H9 (cell line): ENCODE measurements at regions not wholly inside any gene's neighbourhood (a gene's known extent, or its start where the extent isn't known, plus 50 kb on each side); places are given as distances from the start of the nearest gene placed in this dataset.

Experiments used
- DNase-seq: peaks from one replicate; pipeline ENCODE4 v3.0.0-alpha.2; 2017
- H2AFZ ChIP-seq: one replicate; pipeline ENCODE4 v1.6.1; 2013; ENCODE audit warnings: mild to moderate bottlenecking, low read length, control low read depth, moderate library complexity
- H2AK5ac ChIP-seq: 2 replicates; pipeline ENCODE4 v1.6.1; 2013; ENCODE audit warnings: low read length, control low read depth, mixed read lengths; ENCODE audit not compliant: insufficient read length
- H2BK120ac ChIP-seq: one replicate; pipeline ENCODE4 v1.6.1; 2013; ENCODE audit warnings: low read depth, mild to moderate bottlenecking, low read length, control low read depth, inconsistent platforms; ENCODE audit not compliant: poor library complexity, severe bottlenecking
- H2BK12ac ChIP-seq: 2 replicates; pipeline ENCODE4 v1.6.1; 2013; ENCODE audit warnings: low read length, control low read depth, mixed read lengths, low read depth; ENCODE audit not compliant: insufficient read length
- H2BK15ac ChIP-seq: 2 replicates; pipeline ENCODE4 v1.6.1; 2013; ENCODE audit warnings: low read depth, low read length, control low read depth
- H2BK20ac ChIP-seq: one replicate; pipeline ENCODE4 v1.6.1; 2013; ENCODE audit warnings: low read depth, mild to moderate bottlenecking, low read length, control low read depth, inconsistent platforms; ENCODE audit not compliant: poor library complexity, severe bottlenecking
- H2BK5ac ChIP-seq: 2 replicates; pipeline ENCODE4 v1.6.1; 2013; ENCODE audit warnings: low read length, control low read depth, mixed read lengths; ENCODE audit not compliant: insufficient read length
- H3K14ac ChIP-seq: 2 replicates; pipeline ENCODE4 v1.6.1; 2013; ENCODE audit warnings: low read length, control low read depth; ENCODE audit not compliant: insufficient read depth
- H3K18ac ChIP-seq: 2 replicates; pipeline ENCODE4 v1.6.1; 2013; ENCODE audit warnings: low read depth, mild to moderate bottlenecking, mixed read lengths, low read length, control low read depth; ENCODE audit not compliant: insufficient read length
- H3K23ac ChIP-seq: 2 replicates; pipeline ENCODE4 v1.6.1; 2013; ENCODE audit warnings: low read length, control low read depth, mixed read lengths, low read depth; ENCODE audit not compliant: insufficient read length
- H3K23me2 ChIP-seq: 2 replicates; pipeline ENCODE4 v1.6.1; 2013; ENCODE audit warnings: low read depth, mild to moderate bottlenecking, mixed read lengths, low read length, control low read depth; ENCODE audit not compliant: insufficient read length, poor library complexity, severe bottlenecking
- H3K27ac ChIP-seq: 2 replicates; pipeline ENCODE4 v1.5.1; 2013; ENCODE audit warnings: low read length, control low read depth, mixed read lengths, low read depth; ENCODE audit not compliant: insufficient read length
- H3K27me3 ChIP-seq: 2 replicates; pipeline ENCODE4 v1.6.1; 2013; ENCODE audit warnings: low read length, control low read depth, inconsistent platforms; ENCODE audit not compliant: insufficient read depth
- H3K4ac ChIP-seq: 2 replicates; pipeline ENCODE4 v1.6.1; 2013; ENCODE audit warnings: low read depth, mild to moderate bottlenecking, control low read depth, inconsistent platforms, low read length, moderate library complexity
- H3K4me1 ChIP-seq: 2 replicates; pipeline ENCODE4 v1.6.1; 2013; ENCODE audit warnings: low read length, control low read depth, inconsistent platforms; ENCODE audit not compliant: insufficient read depth
- H3K4me2 ChIP-seq: 2 replicates; pipeline ENCODE4 v1.6.1; 2013; ENCODE audit warnings: low read length, control low read depth, mixed read lengths; ENCODE audit not compliant: insufficient read length, insufficient read depth
- H3K56ac ChIP-seq: 2 replicates; pipeline ENCODE4 v1.6.1; 2013; ENCODE audit warnings: low read depth, mild to moderate bottlenecking, mixed read lengths, low read length, control low read depth; ENCODE audit not compliant: insufficient read length
- H3K79me1 ChIP-seq: 2 replicates; pipeline ENCODE4 v1.6.1; 2013; ENCODE audit warnings: low read depth, mild to moderate bottlenecking, moderate library complexity, low read length, control low read depth, inconsistent platforms; ENCODE audit not compliant: insufficient read depth, poor library complexity, severe bottlenecking
- H3K79me2 ChIP-seq: 2 replicates; pipeline ENCODE4 v1.6.1; 2013; ENCODE audit warnings: low read length, control low read depth, inconsistent platforms; ENCODE audit not compliant: insufficient read depth
- H3K9ac ChIP-seq: 2 replicates; pipeline ENCODE4 v1.6.1; 2013; ENCODE audit warnings: low read length, control low read depth, mixed read lengths; ENCODE audit not compliant: insufficient read length; ENCODE audit errors: extremely low read depth
- H3K9me3 ChIP-seq: one replicate; pipeline ENCODE4 v1.6.1; 2013; ENCODE audit warnings: low read depth, low read length, inconsistent platforms; ENCODE audit not compliant: control insufficient read depth
- H3T11ph ChIP-seq: one replicate; pipeline ENCODE4 v1.6.1; 2013; ENCODE audit warnings: mild to moderate bottlenecking, low read length, control low read depth, inconsistent platforms
- H4K20me1 ChIP-seq: one replicate; pipeline ENCODE4 v1.6.1; 2013; ENCODE audit not compliant: control insufficient read depth, insufficient read length, insufficient read depth
- H4K5ac ChIP-seq: 2 replicates; pipeline ENCODE4 v1.6.1; 2013; ENCODE audit warnings: low read depth, mild to moderate bottlenecking, mixed read lengths, low read length, control low read depth; ENCODE audit not compliant: insufficient read length
- H4K8ac ChIP-seq: replicated peaks from 2 replicates; pipeline ENCODE4 v1.6.1; 2013; ENCODE audit warnings: low read length, control low read depth, mixed read lengths, low read depth; ENCODE audit not compliant: insufficient read length
- H4K91ac ChIP-seq: 2 replicates; pipeline ENCODE4 v1.6.1; 2013; ENCODE audit warnings: low read depth, mild to moderate bottlenecking, moderate library complexity, mixed read lengths, low read length, control low read depth; ENCODE audit not compliant: insufficient read length
- H3K27ac Mint-ChIP-seq, 3 experiments: 2 replicates in 2 of 3; 3 replicates in 1 of 3; pipeline ENCODE4 v1.8.0; 2020 to 2021; ENCODE audit warnings: mixed read lengths in 3 of 3, mild to moderate bottlenecking in 1 of 3, moderate library complexity in 1 of 3
- H3K27me3 Mint-ChIP-seq: 2 replicates; pipeline ENCODE4 v1.8.0; 2021; ENCODE audit warnings: low read depth, mild to moderate bottlenecking, moderate library complexity, mixed read lengths
- H3K36me3 Mint-ChIP-seq, 3 experiments: 2 replicates in 2 of 3; 3 replicates in 1 of 3; pipeline ENCODE4 v1.8.0; 2020 to 2021; ENCODE audit warnings: low read depth in 3 of 3, mixed read lengths in 3 of 3; ENCODE audit not compliant: insufficient read depth in 1 of 3
- H3K4me1 Mint-ChIP-seq, 2 experiments: 2 replicates each; pipeline ENCODE4 v1.8.0; 2020; ENCODE audit warnings: mixed read lengths in 2 of 2
- H3K4me3 Mint-ChIP-seq, 2 experiments: 2 replicates in 1 of 2; 3 replicates in 1 of 2; pipeline ENCODE4 v1.8.0; 2020 to 2021; ENCODE audit warnings: mild to moderate bottlenecking in 2 of 2, mixed read lengths in 2 of 2, moderate library complexity in 1 of 2
- H3K9me3 Mint-ChIP-seq, 2 experiments: 2 replicates in 1 of 2; 3 replicates in 1 of 2; pipeline ENCODE4 v1.8.0; 2020; ENCODE audit warnings: mild to moderate bottlenecking in 2 of 2, mixed read lengths in 2 of 2, moderate library complexity in 1 of 2
- WGBS: extraction: QIAGEN DNeasy Blood & Tissue Kit; methylation state at CpG from one replicate; pipeline ENCODE4 v1.1.7; 2013; ENCODE audit warnings: missing lambda C conversion rate, low lambda C conversion rate, mixed read lengths; ENCODE audit not compliant: insufficient read length; ENCODE audit errors: extremely low coverage; 5-methylcytosine and 5-hydroxymethylcytosine counted together
- TF ChIP-seq, protein P1 (sequence below): fragments of 200-600 bp; sonication (generic); conservative IDR thresholded peaks from 3 replicates; pipeline ENCODE4 v1.8.0; 2021; ENCODE audit warnings: antibody characterized with exemption, mild to moderate bottlenecking

DNA sequence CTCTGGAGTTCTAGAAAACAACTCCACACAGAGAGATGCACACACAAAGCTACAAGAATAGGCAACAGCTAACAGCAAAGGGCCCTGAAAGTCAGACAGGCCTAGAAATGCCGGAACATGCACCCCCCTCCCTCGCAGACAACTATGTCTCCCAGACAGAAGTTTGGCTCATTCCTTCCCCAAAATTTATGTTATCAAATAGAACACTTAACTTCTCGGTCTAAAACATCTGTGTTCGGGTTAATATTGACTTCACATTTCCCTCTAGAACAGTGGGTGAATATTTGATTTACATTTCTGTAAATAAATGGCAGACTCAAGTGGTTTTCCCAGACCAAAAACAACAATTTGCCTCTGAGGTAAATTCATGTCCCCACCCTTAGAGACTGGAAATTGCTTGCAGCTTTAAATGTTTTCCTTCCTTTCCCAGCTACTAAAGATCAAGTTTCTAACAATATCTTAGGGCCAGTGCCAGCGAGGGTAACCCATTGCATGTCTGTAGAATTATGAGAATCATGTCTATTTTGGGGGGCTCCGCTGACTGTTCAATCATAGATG lies 92.5 kb upstream of the INHBA start:
- Histone ChIP-seq H2BK120ac (no peak overlapping the region), H3K9ac (no peak overlapping the region), H3K79me1 (no peaks in the 10 kb centered on the region), H2BK12ac (no peak overlapping the region), H2AK5ac (no peak overlapping the region), H3K9me3 (no peaks in the 10 kb centered on the region), H3K14ac (no peak overlapping the region), H4K20me1 (no peaks in the 10 kb centered on the region), H3T11ph (no peak overlapping the region), H4K91ac (no peak overlapping the region), H3K27me3 (no peaks in the 10 kb centered on the region), H4K5ac (no peak overlapping the region), H3K23ac (no peak overlapping the region), H3K79me2 (no peaks in the 10 kb centered on the region), H3K4ac (no peak overlapping the region), H3K4me1 (no peaks in the 10 kb centered on the region), H2BK20ac (no peak overlapping the region), H4K8ac (no peak overlapping the region), H3K23me2 (no peaks in the 10 kb centered on the region), H3K18ac (no peak overlapping the region), H2AFZ (no peak overlapping the region), H3K27ac (no peak overlapping the region), H2BK5ac (no peak overlapping the region), H3K56ac (no peak overlapping the region), H3K4me2 (no peak overlapping the region), H2BK15ac (no peak overlapping the region)
- H3K36me3 Mint-ChIP-seq = no peaks in the 10 kb centered on the region
- H3K4me3 Mint-ChIP-seq = no peak overlapping the region
- DNase-seq = no peak
- no peaks in the 10 kb centered on the region; a peak in 1 of 5 replicates for H3K9me3 Mint-ChIP-seq
- H3K4me1 Mint-ChIP-seq = peaks cover 6 to 14% of the 10 kb centered on the region in 2 experiments
- H3K27me3 Mint-ChIP-seq = no peaks in the 10 kb centered on the region; the same call in 1 of the 2 replicates
- no peak overlapping the region for H3K27ac Mint-ChIP-seq
- WGBS = no CpG with 5 or more reads among the region's 6 CpGs
- TF ChIP-seq, protein P1, sequence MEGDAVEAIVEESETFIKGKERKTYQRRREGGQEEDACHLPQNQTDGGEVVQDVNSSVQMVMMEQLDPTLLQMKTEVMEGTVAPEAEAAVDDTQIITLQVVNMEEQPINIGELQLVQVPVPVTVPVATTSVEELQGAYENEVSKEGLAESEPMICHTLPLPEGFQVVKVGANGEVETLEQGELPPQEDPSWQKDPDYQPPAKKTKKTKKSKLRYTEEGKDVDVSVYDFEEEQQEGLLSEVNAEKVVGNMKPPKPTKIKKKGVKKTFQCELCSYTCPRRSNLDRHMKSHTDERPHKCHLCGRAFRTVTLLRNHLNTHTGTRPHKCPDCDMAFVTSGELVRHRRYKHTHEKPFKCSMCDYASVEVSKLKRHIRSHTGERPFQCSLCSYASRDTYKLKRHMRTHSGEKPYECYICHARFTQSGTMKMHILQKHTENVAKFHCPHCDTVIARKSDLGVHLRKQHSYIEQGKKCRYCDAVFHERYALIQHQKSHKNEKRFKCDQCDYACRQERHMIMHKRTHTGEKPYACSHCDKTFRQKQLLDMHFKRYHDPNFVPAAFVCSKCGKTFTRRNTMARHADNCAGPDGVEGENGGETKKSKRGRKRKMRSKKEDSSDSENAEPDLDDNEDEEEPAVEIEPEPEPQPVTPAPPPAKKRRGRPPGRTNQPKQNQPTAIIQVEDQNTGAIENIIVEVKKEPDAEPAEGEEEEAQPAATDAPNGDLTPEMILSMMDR = no peak
